Fibroblast of the aortic adventitia (primary cell): ENCODE measurements at regions not wholly inside any gene's neighbourhood (a gene's known extent, or its start where the extent isn't known, plus 50 kb on each side); places are given as distances from the start of the nearest gene placed in this dataset.
A peak's percentile ranks its signal among the peaks of the same experiment; 100 is the strongest.

Source experiments
- DNase-seq: peaks from one replicate; pipeline ENCODE4 v3.0.0-alpha.2; 2010; ENCODE audit warnings: low read depth
- H3K4me3 ChIP-seq: 2 replicates; pipeline ENCODE4 v1.5.1; 2011; ENCODE audit warnings: low read depth, mild to moderate bottlenecking, control low read depth, low read length, moderate library complexity
- CTCF ChIP-seq: IDR thresholded peaks from 2 replicates; pipeline ENCODE4 v1.5.1; 2011; ENCODE audit warnings: mild to moderate bottlenecking, low read length, control low read depth, inconsistent platforms; ENCODE audit not compliant: insufficient read depth

GRCh38 chr3:21094686-21095085 lies 656.3 kb downstream of the ZNF385D start:
- DNase-seq: no peak
- no peak overlapping the region for H3K4me3 ChIP-seq
- no peak for TF ChIP-seq CTCF

DNA sequence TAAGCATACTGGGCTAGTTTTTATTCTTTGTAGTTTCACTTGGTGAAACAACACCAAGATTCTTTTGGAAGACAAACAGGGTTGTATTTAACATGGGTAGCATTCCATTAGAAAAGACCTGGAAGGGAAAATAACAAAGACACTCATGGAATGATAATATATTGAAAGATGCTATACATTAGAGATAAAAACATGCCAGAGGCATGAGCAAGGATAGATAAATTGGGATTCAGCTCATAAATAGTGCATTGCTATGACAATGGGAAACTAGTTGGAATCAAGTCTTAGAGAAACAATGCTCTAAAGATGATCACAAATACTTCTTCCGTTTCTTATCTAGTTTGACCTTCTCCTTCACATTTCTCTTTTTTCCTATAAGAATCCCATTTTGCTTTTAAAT lies 677.4 kb downstream of the ZNF385D start:
- DNase-seq: peak; percentile 1
- no peak overlapping the region for H3K4me3 ChIP-seq
- TF ChIP-seq CTCF: no peak

- DNase-seq: no peak
- no peak for TF ChIP-seq CTCF
- no peak overlapping the region for H3K4me3 ChIP-seq
Measured at GRCh38 chr3:21067031-21067813, 683.8 kb downstream of the ZNF385D start.

DNA sequence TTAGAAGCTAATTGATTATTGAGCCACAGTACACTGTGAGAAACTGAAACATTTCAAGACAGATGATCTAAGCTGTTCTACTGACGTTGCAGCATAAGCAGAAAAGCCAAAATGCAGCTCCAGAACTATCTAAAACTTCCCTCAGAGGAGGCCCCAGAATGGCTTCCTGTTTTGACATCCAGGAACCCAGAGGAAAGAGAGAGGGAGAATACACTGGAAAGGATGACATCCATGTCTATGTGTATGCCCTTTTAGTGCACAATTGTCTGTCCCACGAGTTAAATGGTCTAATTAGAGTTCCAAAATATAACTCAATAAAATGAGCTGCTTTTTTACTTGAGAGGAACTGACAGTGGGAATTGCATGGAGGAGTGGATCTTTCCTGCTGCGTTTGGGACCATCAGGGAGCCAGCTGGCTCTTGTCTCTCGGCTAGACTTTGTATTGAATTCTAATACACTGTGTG lies 688.1 kb downstream of the ZNF385D start:
- no peak overlapping the region for H3K4me3 ChIP-seq
- peak; percentile 42 for DNase-seq
- TF ChIP-seq CTCF: no peak

GRCh38 chr3:21059404-21059803 lies 691.6 kb downstream of the ZNF385D start:
- H3K4me3 ChIP-seq: no peak overlapping the region
- DNase-seq: peak; percentile 68
- no peak for TF ChIP-seq CTCF

GRCh38 chr3:21056293-21056692 lies 694.7 kb downstream of the ZNF385D start:
- DNase-seq: no peak
- TF ChIP-seq CTCF: no peak
- H3K4me3 ChIP-seq: no peak overlapping the region

- DNase-seq: peak; percentile 2
- H3K4me3 ChIP-seq: no peak overlapping the region
- TF ChIP-seq CTCF: no peak
Measured at GRCh38 chr3:21055015-21055414, 696.0 kb downstream of the ZNF385D start.
